ENCODE measurements at regions not wholly inside any gene's neighbourhood (a gene's known extent, or its start where the extent isn't known, plus 50 kb on each side); places are given as distances from the start of the nearest gene placed in this dataset.

DNA sequence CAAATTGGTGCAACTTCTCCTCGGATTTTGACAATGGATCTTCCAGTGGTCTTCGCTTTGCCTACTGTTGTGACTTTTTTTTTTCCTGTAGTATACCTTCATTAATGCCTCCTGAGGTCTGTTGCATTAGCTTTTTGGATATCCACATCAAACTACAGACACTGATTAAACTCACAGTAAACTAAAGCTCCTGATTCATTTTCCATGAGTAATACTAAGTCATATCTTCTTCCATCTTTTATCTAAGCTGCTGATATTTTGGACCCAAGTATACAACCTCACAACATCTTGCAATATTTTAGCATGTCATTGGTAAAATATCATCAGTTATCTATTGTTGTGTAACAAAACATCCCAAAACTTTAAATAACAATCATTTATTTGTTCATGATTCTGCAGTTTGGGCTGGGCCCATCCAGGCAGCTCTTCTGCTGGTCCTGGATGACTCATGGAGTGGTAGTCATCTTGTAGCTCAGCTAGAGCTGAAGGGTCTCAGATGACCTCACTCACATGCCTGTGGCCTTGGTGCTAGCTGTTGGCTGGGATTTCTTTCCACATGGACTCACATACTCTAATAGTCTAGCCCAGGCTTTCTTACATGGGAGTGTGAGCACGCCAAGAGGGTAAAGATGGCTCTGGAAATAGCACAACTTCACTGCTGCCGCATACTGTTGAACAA is 78.3 kb upstream of the SRSF6 start:
- H3K9me2 ChIP-seq (replicated peaks; ENCODE audit: low read length) = no peaks in the 10 kb centered on the region
- DNase-seq (peak; percentile 35), ATAC-seq (no peak)
- H3K27me3 ChIP-seq (ENCODE audit: low read length) = peaks cover 39% of the 10 kb centered on the region
- no TSS peak for BruUV-seq (replicated peaks)
- H4K20me1 ChIP-seq (ENCODE audit: low read length) = no peaks in the 10 kb centered on the region
- H3K9ac ChIP-seq (ENCODE audit: low read length) = no peak overlapping the region
- H3K36me3 ChIP-seq (ENCODE audit: low read depth, low read length) = no peaks in the 10 kb centered on the region
- ChIA-PET CTCF (no interaction called here), POLR2A (ENCODE audit: unreplicated experiment) (no interaction called here)
- H2AFZ ChIP-seq (ENCODE audit: low read length) = no peak overlapping the region
- TF ChIP-seq, protein P1, sequence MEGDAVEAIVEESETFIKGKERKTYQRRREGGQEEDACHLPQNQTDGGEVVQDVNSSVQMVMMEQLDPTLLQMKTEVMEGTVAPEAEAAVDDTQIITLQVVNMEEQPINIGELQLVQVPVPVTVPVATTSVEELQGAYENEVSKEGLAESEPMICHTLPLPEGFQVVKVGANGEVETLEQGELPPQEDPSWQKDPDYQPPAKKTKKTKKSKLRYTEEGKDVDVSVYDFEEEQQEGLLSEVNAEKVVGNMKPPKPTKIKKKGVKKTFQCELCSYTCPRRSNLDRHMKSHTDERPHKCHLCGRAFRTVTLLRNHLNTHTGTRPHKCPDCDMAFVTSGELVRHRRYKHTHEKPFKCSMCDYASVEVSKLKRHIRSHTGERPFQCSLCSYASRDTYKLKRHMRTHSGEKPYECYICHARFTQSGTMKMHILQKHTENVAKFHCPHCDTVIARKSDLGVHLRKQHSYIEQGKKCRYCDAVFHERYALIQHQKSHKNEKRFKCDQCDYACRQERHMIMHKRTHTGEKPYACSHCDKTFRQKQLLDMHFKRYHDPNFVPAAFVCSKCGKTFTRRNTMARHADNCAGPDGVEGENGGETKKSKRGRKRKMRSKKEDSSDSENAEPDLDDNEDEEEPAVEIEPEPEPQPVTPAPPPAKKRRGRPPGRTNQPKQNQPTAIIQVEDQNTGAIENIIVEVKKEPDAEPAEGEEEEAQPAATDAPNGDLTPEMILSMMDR (conservative IDR thresholded peaks at IDR 0.05; ENCODE audit: low read depth, low read length) = no peak
- no peak for TF ChIP-seq EZH2phosphoT487 (IDR thresholded peaks at IDR 0.05; ENCODE audit: borderline replicate concordance, low read length)
- no peak for TF ChIP-seq EZH2 (IDR thresholded peaks at IDR 0.05; ENCODE audit: low read length, unreplicated experiment)
- no peak overlapping the region for H3K27ac ChIP-seq (ENCODE audit: low read length)
- H3K4me2 ChIP-seq (ENCODE audit: low read length) = no peak overlapping the region
- intact Hi-C loops (cut with micrococcal nuclease) = no loop called here
- no peaks in the 10 kb centered on the region for H3K4me1 ChIP-seq (ENCODE audit: insufficient read depth, low read length)
- no peaks in the 10 kb centered on the region for H3K9me3 ChIP-seq (ENCODE audit: low read length)
- H3F3A ChIP-seq (ENCODE audit: low read length, unreplicated experiment) = no peaks in the 10 kb centered on the region
- H3K4me3 ChIP-seq (ENCODE audit: low read length) = no peak overlapping the region
- no peaks in the 10 kb centered on the region for H3K79me2 ChIP-seq (ENCODE audit: low read length)

DNA sequence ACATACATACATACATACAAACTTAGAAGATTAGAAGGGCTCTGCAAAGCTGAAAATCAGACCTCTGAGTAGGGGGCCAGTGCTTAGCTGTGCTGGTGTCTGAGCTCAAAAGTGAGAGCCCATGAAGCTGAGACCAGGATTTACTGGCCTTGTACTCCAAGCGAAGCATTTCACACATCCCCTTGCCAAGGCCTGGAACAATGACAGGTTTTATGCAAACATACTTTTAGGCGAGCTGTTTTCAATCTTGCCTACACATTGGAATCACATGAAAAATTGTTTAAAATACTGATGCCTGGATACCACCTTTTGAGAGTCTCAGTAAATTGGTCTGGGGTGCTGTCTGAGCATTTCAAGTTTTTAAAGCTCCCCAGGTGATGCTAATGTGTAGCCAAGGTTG is 80.9 kb upstream of the SRSF6 start:
- POLR2A ChIA-PET (ENCODE audit: unreplicated experiment) = no interaction called here

DNA sequence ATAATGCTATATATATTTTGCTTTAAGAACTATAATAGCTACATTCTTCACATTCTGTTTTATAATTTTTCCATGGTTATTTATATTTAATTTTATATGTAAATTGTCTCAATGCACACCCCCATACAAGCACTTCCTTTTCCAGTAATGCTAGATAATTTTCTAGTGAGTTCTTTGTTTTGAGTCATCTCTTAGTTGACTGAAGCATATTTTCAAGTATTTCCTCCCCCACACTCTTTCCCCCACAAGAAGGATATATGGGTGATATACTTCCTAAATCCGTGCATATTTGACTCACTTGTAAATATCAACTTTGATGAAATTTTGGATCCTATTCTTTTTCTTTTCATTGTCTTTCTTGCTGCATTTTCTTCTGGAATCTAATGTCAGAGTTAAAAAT is 82.1 kb upstream of the SRSF6 start:
- no peak overlapping the region for H2AFZ ChIP-seq (ENCODE audit: low read length)
- H3K4me1 ChIP-seq (ENCODE audit: insufficient read depth, low read length) = no peaks in the 10 kb centered on the region
- no peak overlapping the region for H3K4me3 ChIP-seq (ENCODE audit: low read length)
- TF ChIP-seq, protein P1 (conservative IDR thresholded peaks at IDR 0.05; ENCODE audit: low read depth, low read length) = no peak
- TF ChIP-seq EZH2 (IDR thresholded peaks at IDR 0.05; ENCODE audit: low read length, unreplicated experiment) = no peak
- no peak for TF ChIP-seq EZH2phosphoT487 (IDR thresholded peaks at IDR 0.05; ENCODE audit: borderline replicate concordance, low read length)
- ChIA-PET POLR2A (ENCODE audit: unreplicated experiment) (no interaction called here), CTCF (no interaction called here)
- BruUV-seq (replicated peaks) = no TSS peak
- no peaks in the 10 kb centered on the region for H3K36me3 ChIP-seq (ENCODE audit: low read depth, low read length)
- H3K9ac ChIP-seq (ENCODE audit: low read length) = no peak overlapping the region
- no peaks in the 10 kb centered on the region for H3F3A ChIP-seq (ENCODE audit: low read length, unreplicated experiment)
- intact Hi-C loops (cut with micrococcal nuclease) = no loop called here
- H3K27me3 ChIP-seq (ENCODE audit: low read length) = peaks cover 54% of the 10 kb centered on the region
- no peak for DNase-seq
- H3K9me3 ChIP-seq (ENCODE audit: low read length) = no peaks in the 10 kb centered on the region
- ATAC-seq = no peak
- H3K4me2 ChIP-seq (ENCODE audit: low read length) = no peak overlapping the region
- H4K20me1 ChIP-seq (ENCODE audit: low read length) = no peaks in the 10 kb centered on the region
- H3K79me2 ChIP-seq (ENCODE audit: low read length) = no peaks in the 10 kb centered on the region
- H3K27ac ChIP-seq (ENCODE audit: low read length) = no peak overlapping the region
- no peaks in the 10 kb centered on the region for H3K9me2 ChIP-seq (replicated peaks; ENCODE audit: low read length)

More for the DNA sequence above, 80.9 kb upstream of the SRSF6 start:
- Histone ChIP-seq H3K79me2 (ENCODE audit: low read length) (no peaks in the 10 kb centered on the region), H3K4me3 (ENCODE audit: low read length) (no peak overlapping the region), H3K27ac (ENCODE audit: low read length) (no peak overlapping the region), H3K9me2 (replicated peaks; ENCODE audit: low read length) (no peaks in the 10 kb centered on the region), H3K4me2 (ENCODE audit: low read length) (no peak overlapping the region), H3K9me3 (ENCODE audit: low read length) (no peaks in the 10 kb centered on the region), H3K27me3 (ENCODE audit: low read length) (peaks cover 54% of the 10 kb centered on the region), H3K9ac (ENCODE audit: low read length) (no peak overlapping the region), H4K20me1 (ENCODE audit: low read length) (no peaks in the 10 kb centered on the region), H3K4me1 (ENCODE audit: insufficient read depth, low read length) (no peaks in the 10 kb centered on the region), H3K36me3 (ENCODE audit: low read depth, low read length) (no peaks in the 10 kb centered on the region), H2AFZ (ENCODE audit: low read length) (no peak overlapping the region), H3F3A (ENCODE audit: low read length, unreplicated experiment) (no peaks in the 10 kb centered on the region)
- CTCF ChIA-PET = no interaction called here
- ATAC-seq (no peak), DNase-seq (no peak)
- intact Hi-C loops (cut with micrococcal nuclease) = no loop called here
- no peak for TF ChIP-seq EZH2phosphoT487 (IDR thresholded peaks at IDR 0.05; ENCODE audit: borderline replicate concordance, low read length)
- TF ChIP-seq EZH2 (IDR thresholded peaks at IDR 0.05; ENCODE audit: low read length, unreplicated experiment) = no peak
- TF ChIP-seq, protein P1 (conservative IDR thresholded peaks at IDR 0.05; ENCODE audit: low read depth, low read length) = no peak
- BruUV-seq (replicated peaks) = no TSS peak
